ENCODE measurements at regions not wholly inside any gene's neighbourhood (a gene's known extent, or its start where the extent isn't known, plus 50 kb on each side); places are given as distances from the start of the nearest gene placed in this dataset.
"Not testable (repeated sequence)": the region's sequence is repeated elsewhere in the genome, so short reads cannot be mapped to it uniquely, and the experiment has no call there.

DNA sequence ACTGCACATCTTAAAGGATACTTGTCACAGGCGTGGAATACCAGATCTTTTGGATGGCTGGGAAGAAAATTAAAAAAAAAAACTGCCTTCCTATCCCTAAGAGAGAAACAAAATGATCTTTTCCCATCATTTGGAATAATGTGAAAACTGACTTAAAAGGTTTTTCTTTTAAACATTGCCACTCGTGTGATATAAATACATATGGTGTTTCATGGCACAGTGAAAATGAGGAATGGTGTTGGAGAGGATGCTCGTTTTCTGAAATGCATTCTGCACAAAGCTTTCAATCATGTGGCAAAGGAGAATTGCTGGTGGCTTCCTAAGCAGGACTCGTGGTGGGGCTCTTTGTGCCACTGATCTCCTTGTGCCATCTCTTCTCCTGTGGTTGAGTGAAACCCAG, 74.9 kb upstream of the LRRC4C start:
- DNase-seq (ENCODE audit: low read depth) = no peak
- no peak overlapping the region for H3K4me3 ChIP-seq (ENCODE audit: low read depth, low read length)
- TF ChIP-seq, protein P1, sequence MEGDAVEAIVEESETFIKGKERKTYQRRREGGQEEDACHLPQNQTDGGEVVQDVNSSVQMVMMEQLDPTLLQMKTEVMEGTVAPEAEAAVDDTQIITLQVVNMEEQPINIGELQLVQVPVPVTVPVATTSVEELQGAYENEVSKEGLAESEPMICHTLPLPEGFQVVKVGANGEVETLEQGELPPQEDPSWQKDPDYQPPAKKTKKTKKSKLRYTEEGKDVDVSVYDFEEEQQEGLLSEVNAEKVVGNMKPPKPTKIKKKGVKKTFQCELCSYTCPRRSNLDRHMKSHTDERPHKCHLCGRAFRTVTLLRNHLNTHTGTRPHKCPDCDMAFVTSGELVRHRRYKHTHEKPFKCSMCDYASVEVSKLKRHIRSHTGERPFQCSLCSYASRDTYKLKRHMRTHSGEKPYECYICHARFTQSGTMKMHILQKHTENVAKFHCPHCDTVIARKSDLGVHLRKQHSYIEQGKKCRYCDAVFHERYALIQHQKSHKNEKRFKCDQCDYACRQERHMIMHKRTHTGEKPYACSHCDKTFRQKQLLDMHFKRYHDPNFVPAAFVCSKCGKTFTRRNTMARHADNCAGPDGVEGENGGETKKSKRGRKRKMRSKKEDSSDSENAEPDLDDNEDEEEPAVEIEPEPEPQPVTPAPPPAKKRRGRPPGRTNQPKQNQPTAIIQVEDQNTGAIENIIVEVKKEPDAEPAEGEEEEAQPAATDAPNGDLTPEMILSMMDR (conservative IDR thresholded peaks at IDR 0.05; ENCODE audit: low read depth, low read length) = no peak

DNA sequence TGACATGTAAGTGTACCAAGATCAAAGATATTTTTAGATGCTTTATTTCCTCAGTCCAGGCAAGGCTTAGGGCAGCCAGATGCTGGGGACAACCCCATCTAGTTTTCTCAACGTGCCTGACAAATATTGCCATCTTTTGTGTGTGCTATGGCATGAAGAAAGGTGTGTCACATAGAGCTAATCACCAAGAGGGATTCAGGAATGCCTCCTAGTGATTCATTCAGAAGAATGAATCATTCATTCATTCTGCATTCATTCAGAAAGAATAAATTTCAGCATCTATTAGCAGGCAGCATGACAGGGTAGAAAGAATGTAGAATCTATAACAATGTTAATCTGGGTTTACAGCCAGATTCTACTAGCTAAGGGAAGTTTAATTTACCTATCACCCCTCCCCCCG, 75.4 kb upstream of the LRRC4C start:
- TF ChIP-seq, protein P1 (conservative IDR thresholded peaks at IDR 0.05; ENCODE audit: low read depth, low read length) = no peak
- no peak for DNase-seq (ENCODE audit: low read depth)

DNA sequence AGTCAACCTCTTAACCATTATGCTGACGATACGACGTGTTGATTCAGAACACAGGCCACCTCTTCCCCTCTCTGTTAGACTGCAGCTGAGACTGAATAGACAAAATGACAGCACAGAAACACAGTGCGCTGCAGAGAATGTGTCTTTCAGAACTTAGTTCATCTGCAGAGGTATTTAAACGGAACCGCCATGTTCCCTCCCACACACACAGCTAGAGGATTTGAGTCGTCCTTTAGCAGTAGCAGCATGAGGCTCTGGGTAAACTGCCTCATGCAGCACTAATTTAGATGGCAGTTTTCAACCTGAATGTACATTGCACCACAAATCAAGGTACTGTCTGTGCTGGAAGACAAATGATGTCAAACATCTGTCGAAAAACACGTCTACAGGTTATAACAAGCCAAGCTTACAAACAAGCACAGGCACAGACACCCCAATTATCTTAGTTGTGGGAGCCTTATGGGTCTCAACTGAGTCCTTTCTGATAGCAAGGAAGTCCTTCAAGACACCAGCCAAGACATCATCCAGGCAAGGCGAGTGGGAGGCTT, 76.6 kb upstream of the LRRC4C start:
- H3K4me3 ChIP-seq (ENCODE audit: low read depth, low read length) = no peak overlapping the region
- DNase-seq (ENCODE audit: low read depth) = no peak
- TF ChIP-seq, protein P1 (conservative IDR thresholded peaks at IDR 0.05; ENCODE audit: low read depth, low read length) = no peak

More for the DNA sequence above, 75.4 kb upstream of the LRRC4C start:
- H3K4me3 ChIP-seq (ENCODE audit: low read depth, low read length) = no peak overlapping the region

DNA sequence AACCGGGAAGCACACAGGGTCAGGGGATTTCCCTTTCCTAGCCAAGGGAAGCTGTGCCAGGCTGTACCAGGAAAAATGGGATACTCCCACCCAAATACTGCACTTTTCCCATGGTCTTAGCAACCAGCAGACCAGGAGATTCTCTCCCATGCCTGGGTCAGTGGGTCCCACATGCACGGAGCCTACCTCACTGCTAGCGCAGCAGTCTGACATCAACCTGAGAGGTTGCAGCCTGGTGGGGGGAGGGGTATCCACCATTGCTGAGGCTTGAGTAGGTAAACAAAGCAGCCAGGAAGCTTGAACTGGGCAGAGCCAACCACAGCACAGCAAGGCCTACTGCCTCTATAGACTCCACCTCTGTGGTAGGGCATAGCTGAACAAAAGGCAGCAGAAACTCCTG, 85.5 kb upstream of the LRRC4C start:
- not testable (repeated sequence) for H3K4me3 ChIP-seq (ENCODE audit: low read depth, low read length); DNase-seq (ENCODE audit: low read depth)

DNA sequence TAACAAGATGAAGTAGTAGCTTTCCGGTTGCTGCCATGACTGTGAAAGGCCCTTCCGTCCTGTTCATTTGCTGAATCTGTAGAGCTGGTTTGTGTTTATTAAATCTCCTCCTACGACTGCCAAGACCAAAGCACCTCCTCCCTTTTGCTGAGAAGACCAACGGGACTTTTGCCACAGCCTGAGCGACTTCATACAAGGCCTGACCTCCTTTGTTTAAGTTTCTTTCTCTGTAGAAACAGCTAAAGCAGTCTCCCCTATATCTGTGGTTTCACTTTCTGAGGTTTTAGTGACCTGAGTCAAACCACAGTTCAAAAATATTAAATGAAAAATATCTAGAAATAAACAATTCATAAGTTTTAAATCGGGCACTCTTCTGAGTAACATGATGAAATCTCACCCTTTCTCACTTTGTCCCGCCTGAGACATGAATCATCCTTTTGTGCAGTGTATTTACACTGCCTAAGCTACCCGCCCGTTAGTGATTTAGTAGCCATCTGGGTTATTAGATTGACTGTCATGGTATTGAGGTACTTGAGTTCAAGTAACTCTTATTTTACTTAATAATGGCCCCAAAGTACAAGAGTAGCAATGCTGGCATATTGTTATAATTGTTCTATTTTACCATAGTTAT, 119.1 kb upstream of the LRRC4C start:
- TF ChIP-seq, protein P1 (conservative IDR thresholded peaks at IDR 0.05; ENCODE audit: low read depth, low read length) = no peak
- H3K4me3 ChIP-seq (ENCODE audit: low read depth, low read length) = no peak overlapping the region
- DNase-seq (ENCODE audit: low read depth) = no peak

DNA sequence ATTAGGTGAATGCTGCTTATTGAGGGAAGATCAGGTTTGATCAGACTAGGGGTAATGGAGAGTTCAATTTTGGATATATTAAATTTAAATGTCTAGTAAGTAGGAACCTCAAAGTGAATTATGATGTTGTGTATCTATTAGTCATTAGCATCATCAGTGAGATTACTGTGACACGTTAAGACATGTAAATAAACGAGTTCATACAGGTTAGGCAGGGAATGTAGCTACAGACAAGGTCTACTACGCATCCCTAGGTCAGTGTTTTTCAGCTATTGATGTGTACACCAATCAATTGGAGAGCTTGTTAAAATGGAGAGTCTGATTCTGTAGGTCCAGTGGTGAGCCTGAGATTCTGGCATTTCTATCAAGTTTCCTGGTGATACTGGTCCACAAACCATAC, 120.1 kb upstream of the LRRC4C start:
- no peak overlapping the region for H3K4me3 ChIP-seq (ENCODE audit: low read depth, low read length)
- DNase-seq (ENCODE audit: low read depth) = no peak
- TF ChIP-seq, protein P1 (conservative IDR thresholded peaks at IDR 0.05; ENCODE audit: low read depth, low read length) = no peak

DNA sequence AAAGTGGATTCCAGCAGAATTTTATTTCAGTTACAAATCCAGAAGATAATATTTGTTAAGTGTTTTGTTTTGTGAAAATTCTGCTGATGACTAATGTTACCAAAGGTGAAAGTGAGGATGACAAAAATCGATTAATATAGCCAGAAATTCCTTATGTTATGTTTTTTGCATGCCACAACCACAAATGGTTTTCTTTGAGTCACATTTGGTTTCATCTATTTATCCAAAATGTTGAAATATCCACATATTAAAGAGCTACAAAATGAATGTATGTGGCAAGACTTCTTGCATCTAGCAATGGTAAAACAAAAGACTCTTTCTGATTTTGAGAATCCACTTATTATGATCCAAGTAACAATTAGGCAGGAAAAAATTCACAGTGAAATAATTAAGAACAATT, 150.1 kb upstream of the LRRC4C start:
- H3K4me3 ChIP-seq (ENCODE audit: low read depth, low read length) = no peak overlapping the region

More for the DNA sequence above, 150.1 kb upstream of the LRRC4C start:
- TF ChIP-seq, protein P1 (conservative IDR thresholded peaks at IDR 0.05; ENCODE audit: low read depth, low read length) = no peak
- no peak for DNase-seq (ENCODE audit: low read depth)
